GM23338 (cell line): ENCODE measurements at regions not wholly inside any gene's neighbourhood (a gene's known extent, or its start where the extent isn't known, plus 50 kb on each side); places are given as distances from the start of the nearest gene placed in this dataset.
A peak's percentile ranks its signal among the peaks of the same experiment; 100 is the strongest.

Experiments
- ATAC-seq: fragments of 200-7000 bp; cut with Tn5 transposase; 3 replicates; pipeline ENCODE4 v1.9.1; 2020
- DNase-seq: peaks from one replicate; pipeline ENCODE4 v3.0.0-alpha.2; 2015; ENCODE audit warnings: low spot score
- H2AFZ ChIP-seq: fragments of 200-600 bp; sonication (generic); 2 replicates; pipeline ENCODE4 v1.8.0; 2016; ENCODE audit warnings: antibody characterized with exemption, mild to moderate bottlenecking, moderate library complexity
- H3F3A ChIP-seq: fragments of 200-600 bp; sonication (generic); replicated peaks from 2 replicates; pipeline ENCODE4 v1.8.0; 2017; ENCODE audit warnings: antibody characterized with exemption, mixed run types, low read depth
- H3K27ac ChIP-seq: fragments of 200-600 bp; sonication (generic); 2 replicates; pipeline ENCODE4 v1.6.1; 2016; ENCODE audit warnings: low read depth
- H3K27me3 ChIP-seq: fragments of 200-600 bp; sonication (generic); 2 replicates; pipeline ENCODE4 v1.8.0; 2016; ENCODE audit warnings: mild to moderate bottlenecking, mixed run types, moderate library complexity; ENCODE audit not compliant: insufficient read depth
- H3K36me3 ChIP-seq: fragments of 200-600 bp; sonication (generic); 2 replicates; pipeline ENCODE4 v1.8.0; 2016; ENCODE audit warnings: mild to moderate bottlenecking; ENCODE audit not compliant: insufficient read depth
- H3K4me1 ChIP-seq: fragments of 200-600 bp; sonication (generic); 2 replicates; pipeline ENCODE4 v1.8.0; 2016; ENCODE audit warnings: mild to moderate bottlenecking, moderate library complexity; ENCODE audit not compliant: insufficient read depth
- H3K4me2 ChIP-seq: fragments of 200-600 bp; sonication (generic); 2 replicates; pipeline ENCODE4 v1.7.1; 2017; ENCODE audit warnings: mixed run types
- H3K4me3 ChIP-seq: fragments of 200-600 bp; sonication (generic); 2 replicates; pipeline ENCODE4 v1.6.1; 2016; ENCODE audit warnings: mixed run types
- H3K79me2 ChIP-seq: fragments of 200-600 bp; sonication (generic); replicated peaks from 2 replicates; pipeline ENCODE4 v1.8.0; 2017; ENCODE audit warnings: mild to moderate bottlenecking; ENCODE audit not compliant: insufficient read depth
- H3K9me2 ChIP-seq: fragments of 200-600 bp; sonication (generic); 2 replicates; pipeline ENCODE4 v1.8.0; 2017; ENCODE audit not compliant: insufficient read depth
- H4K20me1 ChIP-seq: fragments of 200-600 bp; sonication (generic); replicated peaks from 2 replicates; pipeline ENCODE4 v1.8.0; 2017; ENCODE audit warnings: mild to moderate bottlenecking; ENCODE audit not compliant: insufficient read depth
- H3K27ac Mint-ChIP-seq: 2 replicates; pipeline ENCODE4 v1.8.0; 2020; ENCODE audit warnings: inconsistent platforms, mild to moderate bottlenecking, moderate library complexity, mixed read lengths
- H3K27me3 Mint-ChIP-seq: 3 replicates; pipeline ENCODE4 v1.8.0; 2022; ENCODE audit warnings: low read depth, mild to moderate bottlenecking, moderate library complexity, mixed read lengths, inconsistent platforms; ENCODE audit not compliant: insufficient read depth, poor library complexity
- H3K36me3 Mint-ChIP-seq: 3 replicates; pipeline ENCODE4 v1.8.0; 2021; ENCODE audit warnings: low read depth, mild to moderate bottlenecking, inconsistent platforms, moderate library complexity, mixed read lengths
- H3K4me1 Mint-ChIP-seq: 3 replicates; pipeline ENCODE4 v1.8.0; 2020; ENCODE audit warnings: mild to moderate bottlenecking, inconsistent platforms, mixed read lengths
- H3K4me3 Mint-ChIP-seq: 3 replicates; pipeline ENCODE4 v1.8.0; 2021; ENCODE audit warnings: moderate library complexity, mild to moderate bottlenecking, inconsistent platforms, mixed read lengths
- H3K9me3 Mint-ChIP-seq: 3 replicates; pipeline ENCODE4 v1.8.0; 2020; ENCODE audit warnings: moderate library complexity, mild to moderate bottlenecking, inconsistent platforms, mixed read lengths
- CREB1 ChIP-seq: fragments of 250-450 bp; sonication (Bioruptor Pico); IDR thresholded peaks from 2 replicates; pipeline ENCODE4 v1.5.0; 2020; ENCODE audit warnings: low read depth, mild to moderate bottlenecking, moderate library complexity
- ETS1 ChIP-seq: IDR thresholded peaks from 2 replicates; pipeline ENCODE4 v1.6.1; 2016; ENCODE audit warnings: antibody characterized with exemption
- EZH2phosphoT487 ChIP-seq: fragments of 200-600 bp; sonication (generic); IDR thresholded peaks from one replicate; pipeline ENCODE4 v1.8.1; 2018; ENCODE audit warnings: antibody characterized with exemption; ENCODE audit not compliant: unreplicated experiment
- JUNB ChIP-seq: IDR thresholded peaks from one replicate; pipeline ENCODE4 v1.6.1; 2016; ENCODE audit warnings: antibody characterized with exemption; ENCODE audit not compliant: unreplicated experiment
- POLR2AphosphoS5 ChIP-seq: IDR thresholded peaks from 2 replicates; pipeline ENCODE4 v1.6.1; 2016; ENCODE audit warnings: antibody characterized with exemption, low read depth
- STAT1 ChIP-seq: IDR thresholded peaks from one replicate; pipeline ENCODE4 v1.6.1; 2016; ENCODE audit warnings: antibody characterized with exemption; ENCODE audit not compliant: unreplicated experiment
- ZNF114 ChIP-seq: fragments of 250-450 bp; sonication (Bioruptor Pico); IDR thresholded peaks from 2 replicates; pipeline ENCODE4 v1.5.0; 2020; ENCODE audit warnings: mild to moderate bottlenecking, moderate library complexity
- ZNF462 ChIP-seq: fragments of 250-450 bp; sonication (Bioruptor Pico); IDR thresholded peaks from 2 replicates; pipeline ENCODE4 v1.5.0; 2020; ENCODE audit warnings: mild to moderate bottlenecking, moderate library complexity
- TF ChIP-seq, protein P1 (sequence below), 2 experiments: fragments of 200-600 bp in 1 of 2; sonication (generic) in 1 of 2; conservative IDR thresholded peaks; 2 replicates each; pipeline versions ENCODE4 v1.5.1 to v1.6.1; 2016 to 2017; ENCODE audit warnings: antibody characterized with exemption in 2 of 2, low read depth in 2 of 2, mild to moderate bottlenecking in 2 of 2, moderate library complexity in 1 of 2
- TF ChIP-seq, protein P2 (sequence below): IDR thresholded peaks from one replicate; pipeline ENCODE4 v1.6.1; 2018; ENCODE audit warnings: antibody characterized with exemption; ENCODE audit not compliant: unreplicated experiment

GRCh38 chr1:195153107-195153506 lies 1455.1 kb downstream of the KCNT2 start:
- H3K4me3 ChIP-seq, result no peak overlapping the region
- H3K9me2 ChIP-seq, result no peaks in the 10 kb centered on the region
- no peak overlapping the region for H3K4me2 ChIP-seq
- ATAC-seq, result no peak
- no peaks in the 10 kb centered on the region for H3K27me3 ChIP-seq
- H3F3A ChIP-seq, result no peaks in the 10 kb centered on the region
- Mint-ChIP-seq H3K27ac (no peak overlapping the region), H3K36me3 (no peaks in the 10 kb centered on the region), H3K4me3 (no peak overlapping the region), H3K4me1 (no peaks in the 10 kb centered on the region), H3K9me3 (no peaks in the 10 kb centered on the region), H3K27me3 (no peaks in the 10 kb centered on the region)
- TF ChIP-seq STAT1 (no peak), ETS1 (no peak), POLR2AphosphoS5 (no peak), CREB1 (CRISPR knock-in tag) (no peak), ZNF114 (no peak), JUNB (no peak), EZH2phosphoT487 (no peak), ZNF462 (CRISPR knock-in tag) (no peak)
- TF ChIP-seq, protein P1, sequence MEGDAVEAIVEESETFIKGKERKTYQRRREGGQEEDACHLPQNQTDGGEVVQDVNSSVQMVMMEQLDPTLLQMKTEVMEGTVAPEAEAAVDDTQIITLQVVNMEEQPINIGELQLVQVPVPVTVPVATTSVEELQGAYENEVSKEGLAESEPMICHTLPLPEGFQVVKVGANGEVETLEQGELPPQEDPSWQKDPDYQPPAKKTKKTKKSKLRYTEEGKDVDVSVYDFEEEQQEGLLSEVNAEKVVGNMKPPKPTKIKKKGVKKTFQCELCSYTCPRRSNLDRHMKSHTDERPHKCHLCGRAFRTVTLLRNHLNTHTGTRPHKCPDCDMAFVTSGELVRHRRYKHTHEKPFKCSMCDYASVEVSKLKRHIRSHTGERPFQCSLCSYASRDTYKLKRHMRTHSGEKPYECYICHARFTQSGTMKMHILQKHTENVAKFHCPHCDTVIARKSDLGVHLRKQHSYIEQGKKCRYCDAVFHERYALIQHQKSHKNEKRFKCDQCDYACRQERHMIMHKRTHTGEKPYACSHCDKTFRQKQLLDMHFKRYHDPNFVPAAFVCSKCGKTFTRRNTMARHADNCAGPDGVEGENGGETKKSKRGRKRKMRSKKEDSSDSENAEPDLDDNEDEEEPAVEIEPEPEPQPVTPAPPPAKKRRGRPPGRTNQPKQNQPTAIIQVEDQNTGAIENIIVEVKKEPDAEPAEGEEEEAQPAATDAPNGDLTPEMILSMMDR (conservative IDR thresholded peaks at IDR 0.05; ENCODE audit: low read depth in 2 of 2), result no peak
- TF ChIP-seq, protein P2, sequence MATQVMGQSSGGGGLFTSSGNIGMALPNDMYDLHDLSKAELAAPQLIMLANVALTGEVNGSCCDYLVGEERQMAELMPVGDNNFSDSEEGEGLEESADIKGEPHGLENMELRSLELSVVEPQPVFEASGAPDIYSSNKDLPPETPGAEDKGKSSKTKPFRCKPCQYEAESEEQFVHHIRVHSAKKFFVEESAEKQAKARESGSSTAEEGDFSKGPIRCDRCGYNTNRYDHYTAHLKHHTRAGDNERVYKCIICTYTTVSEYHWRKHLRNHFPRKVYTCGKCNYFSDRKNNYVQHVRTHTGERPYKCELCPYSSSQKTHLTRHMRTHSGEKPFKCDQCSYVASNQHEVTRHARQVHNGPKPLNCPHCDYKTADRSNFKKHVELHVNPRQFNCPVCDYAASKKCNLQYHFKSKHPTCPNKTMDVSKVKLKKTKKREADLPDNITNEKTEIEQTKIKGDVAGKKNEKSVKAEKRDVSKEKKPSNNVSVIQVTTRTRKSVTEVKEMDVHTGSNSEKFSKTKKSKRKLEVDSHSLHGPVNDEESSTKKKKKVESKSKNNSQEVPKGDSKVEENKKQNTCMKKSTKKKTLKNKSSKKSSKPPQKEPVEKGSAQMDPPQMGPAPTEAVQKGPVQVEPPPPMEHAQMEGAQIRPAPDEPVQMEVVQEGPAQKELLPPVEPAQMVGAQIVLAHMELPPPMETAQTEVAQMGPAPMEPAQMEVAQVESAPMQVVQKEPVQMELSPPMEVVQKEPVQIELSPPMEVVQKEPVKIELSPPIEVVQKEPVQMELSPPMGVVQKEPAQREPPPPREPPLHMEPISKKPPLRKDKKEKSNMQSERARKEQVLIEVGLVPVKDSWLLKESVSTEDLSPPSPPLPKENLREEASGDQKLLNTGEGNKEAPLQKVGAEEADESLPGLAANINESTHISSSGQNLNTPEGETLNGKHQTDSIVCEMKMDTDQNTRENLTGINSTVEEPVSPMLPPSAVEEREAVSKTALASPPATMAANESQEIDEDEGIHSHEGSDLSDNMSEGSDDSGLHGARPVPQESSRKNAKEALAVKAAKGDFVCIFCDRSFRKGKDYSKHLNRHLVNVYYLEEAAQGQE, result no peak
- peak overlapping the region; percentile 83 for H2AFZ ChIP-seq
- no peaks in the 10 kb centered on the region for H4K20me1 ChIP-seq
- H3K4me1 ChIP-seq, result no peaks in the 10 kb centered on the region
- H3K36me3 ChIP-seq, result no peaks in the 10 kb centered on the region
- no peak overlapping the region for H3K27ac ChIP-seq
- H3K79me2 ChIP-seq, result no peaks in the 10 kb centered on the region
- no peak for DNase-seq
